8988T (cell line): ENCODE measurements at regions not wholly inside any gene's neighbourhood (a gene's known extent, or its start where the extent isn't known, plus 50 kb on each side); places are given as distances from the start of the nearest gene placed in this dataset.
"Not testable (repeated sequence)": the region's sequence is repeated elsewhere in the genome, so short reads cannot be mapped to it uniquely, and the experiment has no call there.

Experiments used
- DNase-seq: peaks from one replicate; pipeline ENCODE4 v3.0.0; 2011

DNA sequence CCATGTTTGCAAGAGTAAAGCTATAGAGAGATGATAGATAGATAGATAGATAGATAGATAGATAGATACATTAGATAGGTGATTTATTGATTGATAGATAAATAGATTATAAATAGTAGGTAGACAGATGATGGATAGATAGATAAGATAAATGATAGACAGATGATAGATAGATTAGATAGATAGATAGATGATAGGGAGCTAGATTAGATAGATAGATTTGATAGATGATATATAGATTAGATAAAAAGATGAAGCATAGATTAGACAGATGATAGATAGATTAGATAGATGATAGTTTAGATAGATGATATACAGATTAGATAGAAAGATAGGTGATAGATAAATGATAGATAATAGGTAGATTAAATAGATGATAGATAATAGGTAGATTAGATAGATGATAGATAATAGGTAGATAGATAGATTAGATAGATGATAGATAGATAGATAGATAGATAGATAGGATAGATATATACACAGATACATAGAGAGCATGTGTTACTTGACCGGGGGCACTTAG, 243.3 kb upstream of the FOXK1 start:
- no peak for DNase-seq

DNA sequence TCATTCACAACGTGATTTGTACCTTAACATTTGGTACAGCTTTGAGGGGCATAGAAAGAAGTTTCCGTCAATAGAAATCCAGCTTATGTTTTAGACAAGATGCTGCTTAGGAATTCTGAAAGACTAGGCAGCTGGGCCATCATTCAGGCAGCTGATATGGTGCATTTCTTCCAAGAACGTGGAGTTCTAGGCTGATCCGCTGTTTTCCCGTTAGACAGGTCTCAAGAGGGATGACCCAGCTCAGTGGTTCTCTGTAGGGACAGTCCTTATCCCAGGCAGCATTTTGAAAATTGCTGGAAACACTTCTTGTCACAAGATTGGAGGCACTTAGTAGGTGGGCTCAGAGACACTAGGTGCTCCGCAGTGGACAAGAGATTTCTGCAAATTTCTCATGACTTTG, 242.7 kb upstream of the FOXK1 start:
- no peak for DNase-seq

DNA sequence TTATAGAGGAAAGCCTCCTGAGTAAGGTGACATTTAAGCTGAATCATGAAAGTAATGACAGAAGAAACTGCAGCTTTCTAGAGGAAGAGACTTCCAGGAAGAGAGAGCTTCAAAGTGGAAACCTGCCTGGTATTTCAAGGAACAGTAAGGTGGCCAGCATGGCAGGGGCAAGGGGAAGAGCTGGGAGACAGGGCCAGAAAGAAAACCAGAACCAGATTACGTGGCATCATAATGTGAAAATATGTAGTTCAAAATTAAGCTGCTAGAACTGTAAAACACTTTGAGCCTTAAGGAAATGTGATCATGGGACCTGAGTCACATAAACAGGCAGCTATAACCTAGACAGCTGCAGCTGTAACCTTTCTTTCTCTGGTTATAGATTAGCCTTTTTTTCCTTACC, 238.0 kb upstream of the FOXK1 start:
- DNase-seq = no peak

DNA sequence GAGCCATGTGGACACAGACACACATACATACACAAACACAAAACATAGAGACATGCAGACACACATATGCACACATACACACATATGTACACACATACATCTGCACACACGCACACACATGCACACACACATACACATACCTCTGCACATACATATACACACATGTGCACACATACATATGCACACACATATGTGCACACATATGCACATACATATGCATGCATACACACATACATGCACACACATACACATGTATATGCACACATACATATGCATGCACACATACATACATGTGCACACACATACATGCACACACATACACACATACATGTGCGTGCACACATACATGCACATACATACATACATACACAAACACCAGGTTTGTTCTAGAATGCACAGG, 236.3 kb upstream of the FOXK1 start:
- DNase-seq = no peak

DNA sequence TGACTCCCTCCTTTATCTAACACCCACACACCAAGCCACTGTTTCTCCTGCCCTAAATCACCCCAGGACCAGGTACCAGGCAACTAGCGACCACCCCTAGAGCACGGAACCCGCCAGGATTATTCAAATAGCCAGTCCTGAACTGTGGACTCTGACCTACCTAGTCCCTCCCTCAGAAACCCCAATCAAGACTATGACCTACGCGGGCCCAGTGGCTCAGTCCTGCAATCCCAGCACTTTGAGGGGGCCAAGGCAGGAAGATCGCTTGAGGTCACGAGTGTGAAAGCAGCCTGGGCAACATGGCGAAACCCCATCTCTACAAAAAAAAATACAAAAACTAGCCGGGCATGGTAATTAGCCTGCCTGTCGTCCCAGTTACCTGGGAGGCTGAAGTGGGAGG, 232.8 kb upstream of the FOXK1 start:
- DNase-seq = no peak

DNA sequence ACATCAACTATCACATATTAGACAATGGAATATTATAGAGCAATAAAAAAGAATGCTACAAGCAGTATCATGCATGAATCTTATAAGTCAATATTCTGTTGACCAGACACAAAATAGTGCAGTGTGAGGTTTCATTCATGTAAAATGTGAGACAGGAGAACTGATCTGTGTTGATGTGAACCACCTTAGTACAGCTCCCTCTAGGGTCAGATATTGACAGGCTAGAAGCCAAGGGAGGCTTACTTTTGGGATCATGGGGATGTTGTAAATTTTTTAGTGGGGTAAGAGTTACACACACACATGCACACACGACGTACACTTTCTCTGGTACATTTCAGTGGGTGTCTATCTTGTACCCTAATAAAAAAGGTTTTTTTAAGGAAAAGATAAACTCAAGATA, 231.6 kb upstream of the FOXK1 start:
- no peak for DNase-seq

DNA sequence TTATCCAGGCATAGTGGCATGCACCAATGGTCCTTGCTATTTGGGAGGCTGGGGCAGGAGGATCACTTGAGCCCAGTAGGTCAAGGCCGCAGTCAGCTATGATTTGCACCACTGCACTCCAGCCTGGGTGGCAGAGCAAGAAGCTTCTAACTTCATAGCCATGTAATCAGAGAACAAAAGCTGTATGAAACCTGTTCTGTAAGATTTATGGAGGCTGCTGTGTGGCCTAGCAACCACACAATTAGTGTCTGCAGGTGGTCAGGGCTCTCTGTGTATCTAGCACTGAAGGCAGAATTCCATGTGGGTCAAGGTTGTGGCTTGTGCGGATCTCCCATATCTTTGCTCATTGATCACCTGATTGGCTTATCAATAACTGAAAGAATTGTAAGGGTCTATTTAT, 221.5 kb upstream of the FOXK1 start:
- DNase-seq = no peak

DNA sequence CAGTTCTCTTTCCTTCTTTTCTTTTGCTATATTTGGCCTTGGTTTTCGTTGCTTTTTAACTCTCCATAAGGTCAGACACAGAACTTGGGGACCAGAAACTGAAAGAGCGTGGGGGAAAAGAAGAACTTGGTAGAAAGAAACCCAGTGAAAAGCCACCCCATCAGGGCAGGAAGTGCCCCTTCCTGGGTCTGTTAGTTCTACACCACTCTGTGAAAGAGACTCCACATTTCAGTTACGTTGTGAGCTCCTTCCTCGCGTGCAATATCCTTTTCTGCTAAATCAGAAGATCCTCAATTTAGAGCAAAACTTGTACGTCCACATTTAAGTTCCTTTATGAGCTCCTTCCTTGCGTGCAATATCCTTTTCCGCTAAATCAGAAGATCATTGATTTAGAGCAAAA, 220.6 kb upstream of the FOXK1 start:
- DNase-seq = no peak

DNA sequence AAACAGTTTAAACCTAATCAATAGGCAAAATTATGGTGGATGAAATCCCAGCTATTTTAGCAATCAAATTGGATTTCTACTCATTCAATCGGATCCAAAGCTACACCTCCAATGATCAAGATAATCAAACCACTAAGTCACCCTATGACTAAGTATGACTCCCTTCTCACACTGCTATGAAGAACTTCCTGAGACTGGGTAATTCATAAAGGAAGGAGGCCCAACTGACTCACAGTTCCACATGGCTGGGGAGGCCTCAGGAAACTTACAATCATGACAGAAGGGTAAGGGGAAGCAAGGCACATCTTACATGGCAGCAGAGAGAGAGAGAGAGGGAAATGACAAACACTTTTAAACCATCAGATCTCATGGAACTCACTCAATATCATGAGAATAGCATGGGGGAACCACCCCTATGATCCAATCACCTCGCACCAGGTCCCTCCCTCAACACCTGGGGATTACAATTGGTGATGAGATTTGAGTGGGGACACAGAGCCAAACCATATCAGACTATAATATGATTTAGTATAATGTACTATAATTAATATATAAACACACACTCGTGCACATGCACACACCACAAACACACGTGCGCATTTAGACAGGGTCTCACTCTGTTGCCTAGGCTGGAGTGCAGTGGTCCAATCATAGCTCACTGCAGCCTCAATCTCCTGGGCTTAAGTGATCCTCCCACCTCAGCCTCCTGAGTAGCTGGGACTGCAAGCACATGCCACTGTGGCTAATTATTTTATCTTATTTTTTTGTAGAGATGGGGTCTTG, 213.6 kb upstream of the FOXK1 start:
- no peak for DNase-seq

DNA sequence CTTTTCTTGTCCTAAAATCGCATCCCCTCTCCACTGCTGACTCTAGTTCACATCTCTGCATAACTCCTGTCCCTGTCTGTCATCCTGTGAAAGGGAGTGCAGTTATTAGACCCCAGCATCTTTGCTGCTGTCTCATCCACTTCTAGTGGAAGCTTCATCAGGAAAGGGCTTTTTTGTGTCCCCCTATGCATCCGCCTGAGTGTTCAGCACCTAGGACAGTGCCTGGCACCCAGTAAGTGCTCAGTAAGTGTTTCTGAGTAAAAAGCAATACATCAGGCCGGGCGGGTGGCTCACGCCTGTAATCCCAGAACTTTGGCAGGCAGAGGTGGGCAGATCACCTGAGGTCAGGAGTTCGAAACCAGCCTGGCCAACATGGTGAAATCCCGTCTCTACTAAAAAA, 211.8 kb upstream of the FOXK1 start:
- DNase-seq = no peak

DNA sequence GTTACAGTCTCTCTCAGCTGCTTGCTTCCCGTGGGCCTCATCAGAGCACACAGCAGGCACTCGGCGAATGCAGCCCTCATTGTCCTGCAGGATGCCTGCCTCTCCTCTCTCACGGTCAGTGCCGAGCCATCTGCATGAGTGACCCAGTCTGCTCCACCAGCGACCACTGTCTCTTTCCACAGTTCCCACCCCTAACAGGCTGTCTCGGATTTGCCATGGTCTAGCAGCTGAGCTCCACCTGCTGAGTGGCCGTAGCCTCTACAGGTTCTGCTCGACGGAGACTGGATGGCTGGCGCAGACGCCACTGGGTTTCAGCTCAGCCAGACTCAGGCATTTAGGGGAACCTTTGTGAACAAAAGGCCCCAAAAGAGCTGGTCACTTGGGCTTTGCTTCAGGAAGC, 209.4 kb upstream of the FOXK1 start:
- DNase-seq = no peak

DNA sequence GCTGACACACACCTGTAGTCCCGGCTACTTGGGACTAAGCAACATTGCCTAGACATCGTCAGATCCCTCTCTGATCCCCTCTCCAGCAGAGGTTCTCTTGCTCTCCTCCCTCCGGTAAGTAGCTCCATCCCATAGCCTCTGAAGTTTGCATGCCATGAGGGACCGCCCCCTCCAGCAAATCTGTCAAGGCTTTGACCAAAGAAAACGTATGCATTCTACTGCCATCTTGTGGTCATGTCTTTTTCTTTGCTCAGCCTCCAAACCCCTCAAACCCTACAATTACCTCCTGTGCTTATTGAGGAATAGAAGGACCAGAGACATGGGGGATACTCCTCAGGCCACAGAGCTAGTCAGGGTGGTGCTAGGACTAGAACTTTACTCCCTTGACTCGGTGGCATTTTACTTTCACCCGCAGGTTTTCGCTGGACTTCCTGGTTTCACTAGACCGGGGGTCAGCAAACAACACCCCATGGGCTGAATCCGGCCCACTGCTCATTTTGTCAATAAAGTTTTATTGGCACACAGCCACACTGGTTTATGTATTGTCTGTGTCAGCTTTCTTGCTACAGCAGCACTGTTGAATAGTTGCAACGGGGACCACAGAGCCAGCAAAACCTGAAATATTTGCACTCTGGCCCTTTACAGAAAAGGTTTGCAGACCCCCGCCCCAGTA, 202.6 kb upstream of the FOXK1 start:
- DNase-seq = peak; percentile 57

DNA sequence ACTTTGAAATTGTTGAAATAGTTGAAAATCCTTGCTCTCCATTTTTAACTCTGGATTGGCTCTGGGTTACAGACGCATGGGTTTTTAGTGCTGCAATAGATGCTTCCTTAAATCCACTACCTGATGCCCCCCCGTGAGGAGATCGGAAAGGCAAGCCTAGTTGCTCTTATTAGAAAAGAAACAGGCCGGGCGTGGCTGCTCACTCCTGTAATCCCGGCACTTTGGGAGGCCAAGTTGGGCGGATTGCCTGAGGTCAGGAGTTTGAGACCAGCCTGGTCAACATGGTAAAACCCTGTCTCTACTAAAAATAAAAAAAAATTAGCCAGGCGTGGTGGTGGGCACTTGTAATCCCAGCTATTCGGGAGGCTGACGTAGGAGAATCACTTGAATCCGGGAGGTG, 202.0 kb upstream of the FOXK1 start:
- not testable (repeated sequence) for DNase-seq

DNA sequence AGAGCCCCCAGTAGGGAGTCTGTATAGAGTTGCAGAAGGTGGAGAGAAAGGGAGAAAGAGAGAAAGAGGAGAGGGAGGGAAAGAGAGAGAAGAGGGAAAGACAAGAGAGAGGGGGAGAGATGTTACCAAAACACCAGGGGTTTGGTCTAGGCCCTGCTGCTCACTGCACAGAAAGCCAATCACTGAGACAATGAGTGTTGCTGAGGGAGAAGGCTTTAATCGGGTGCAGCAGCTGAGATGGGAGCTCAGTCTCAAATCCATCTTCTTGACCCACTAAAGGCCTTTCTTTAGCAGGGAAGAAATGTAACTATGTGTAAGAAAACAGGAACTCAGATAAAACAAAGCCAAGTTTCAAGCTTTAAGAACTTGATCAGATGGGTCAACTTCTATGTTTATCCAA, 198.2 kb upstream of the FOXK1 start:
- DNase-seq = no peak

DNA sequence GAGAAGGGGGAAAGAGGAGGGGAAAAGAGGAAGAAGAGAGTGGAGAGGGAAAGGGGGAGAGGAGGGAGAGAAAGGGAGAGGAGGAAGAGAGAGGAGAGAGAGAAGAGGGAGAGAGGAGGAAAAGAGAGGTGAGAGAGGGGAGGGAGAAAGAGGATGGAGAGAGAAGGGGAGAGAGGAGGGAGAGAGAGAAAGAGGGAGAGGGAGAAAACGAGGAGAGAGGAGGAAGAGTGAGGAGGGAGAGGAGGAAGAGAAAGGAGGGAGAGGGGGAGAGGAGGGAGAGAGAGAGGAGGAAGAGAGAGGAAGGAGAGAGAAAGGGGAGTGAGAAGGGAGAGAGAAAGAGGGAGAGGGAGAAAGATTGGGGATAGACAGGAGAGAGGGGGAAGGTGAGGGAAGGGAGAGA, 197.6 kb upstream of the FOXK1 start:
- no peak for DNase-seq

DNA sequence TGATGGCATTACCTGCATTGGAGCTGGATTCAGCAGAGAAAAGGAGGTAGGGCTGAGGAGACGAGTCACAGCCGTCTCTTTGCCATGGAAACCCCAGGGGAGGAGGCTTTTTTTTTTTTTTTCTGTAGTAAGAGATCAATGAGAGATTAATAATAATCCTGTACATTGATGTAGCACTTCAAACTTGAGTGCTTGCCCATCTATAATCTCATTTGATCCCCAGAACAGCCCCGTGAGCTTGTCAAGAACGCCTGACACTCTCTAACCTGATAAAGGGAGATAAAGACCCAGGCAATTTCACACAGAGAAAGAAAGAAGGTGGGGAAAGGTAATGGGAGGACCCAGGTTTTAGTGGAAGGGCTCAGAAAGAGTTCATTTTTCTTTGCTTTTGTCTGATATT, 195.2 kb upstream of the FOXK1 start:
- DNase-seq = no peak

DNA sequence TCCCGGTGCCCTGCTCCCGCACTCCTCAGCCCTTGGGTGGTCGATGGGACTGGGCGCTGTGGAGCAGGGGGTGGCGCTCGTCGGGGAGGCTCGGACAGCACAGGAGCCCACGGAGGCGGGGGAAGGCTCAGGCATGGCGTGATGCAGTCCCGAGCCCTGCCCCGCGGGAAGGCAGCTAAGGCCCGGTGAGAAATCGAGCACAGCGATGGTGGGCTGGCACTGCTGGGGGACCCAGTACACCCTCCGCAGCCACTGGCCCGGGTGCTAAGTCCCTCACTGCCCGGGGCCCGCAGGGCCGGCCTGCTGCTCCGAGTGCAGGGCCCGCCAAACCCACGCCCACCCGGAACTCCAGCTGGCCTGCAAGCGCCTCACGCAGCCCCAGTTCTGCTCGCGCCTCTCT, 185.2 kb upstream of the FOXK1 start:
- not testable (repeated sequence) for DNase-seq

DNA sequence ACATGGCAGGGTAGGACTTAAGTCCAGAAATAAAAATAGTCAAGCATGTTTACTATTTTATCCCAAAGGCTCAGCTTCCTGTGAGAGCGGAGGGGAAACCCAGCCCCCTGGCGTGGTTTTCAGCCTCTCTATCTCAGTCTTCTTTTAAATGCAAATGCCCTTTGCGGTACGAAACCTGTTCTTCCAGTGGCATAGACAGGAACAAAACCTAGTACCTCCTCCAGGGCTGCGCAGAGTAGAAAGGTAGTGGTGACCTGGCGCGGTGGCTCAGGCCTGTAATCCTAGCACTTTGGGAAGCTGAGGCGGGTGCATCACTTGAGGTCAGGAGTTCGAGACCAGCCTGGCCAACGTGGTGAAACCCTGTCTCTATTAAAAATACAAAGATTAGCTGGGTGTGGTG, 181.3 kb upstream of the FOXK1 start:
- DNase-seq = no peak

DNA sequence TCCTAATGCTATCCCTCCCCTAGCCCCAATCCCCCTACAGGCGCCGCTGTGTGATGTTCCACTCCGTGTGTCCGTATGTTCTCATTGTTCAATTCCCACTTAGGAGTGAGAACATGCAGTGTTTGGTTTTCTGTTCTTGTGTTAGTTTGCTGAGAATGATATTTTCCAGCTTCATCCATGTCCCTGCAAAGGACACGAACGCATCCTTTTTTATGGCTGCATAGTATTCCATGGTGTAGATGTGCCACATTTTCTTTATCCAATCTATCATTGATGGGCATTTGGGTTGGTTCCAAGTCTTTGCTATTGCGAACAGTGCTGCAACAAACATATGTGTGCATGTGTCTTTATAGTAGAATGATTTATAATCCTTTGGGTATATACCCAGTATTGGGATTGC, 174.2 kb upstream of the FOXK1 start:
- DNase-seq = not testable (repeated sequence)

DNA sequence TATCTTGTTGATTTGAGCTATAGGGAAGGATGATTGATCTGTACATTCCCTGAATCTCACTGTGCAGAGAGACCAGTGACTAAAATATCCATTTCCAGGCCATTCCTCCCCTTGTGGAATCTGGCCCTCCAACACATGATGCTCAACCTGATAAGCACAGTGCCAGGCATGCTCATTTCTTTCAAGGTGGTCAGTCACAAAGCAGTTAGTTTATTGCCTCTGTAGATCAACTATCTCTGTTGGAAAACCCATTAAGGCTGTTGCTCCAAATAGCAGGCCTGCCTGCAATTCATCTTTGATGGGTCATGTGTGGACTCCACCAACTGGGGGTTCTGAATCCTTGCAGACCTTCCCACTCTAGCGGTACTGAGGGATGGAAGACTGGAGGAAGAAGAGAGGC, 168.6 kb upstream of the FOXK1 start:
- no peak for DNase-seq

DNA sequence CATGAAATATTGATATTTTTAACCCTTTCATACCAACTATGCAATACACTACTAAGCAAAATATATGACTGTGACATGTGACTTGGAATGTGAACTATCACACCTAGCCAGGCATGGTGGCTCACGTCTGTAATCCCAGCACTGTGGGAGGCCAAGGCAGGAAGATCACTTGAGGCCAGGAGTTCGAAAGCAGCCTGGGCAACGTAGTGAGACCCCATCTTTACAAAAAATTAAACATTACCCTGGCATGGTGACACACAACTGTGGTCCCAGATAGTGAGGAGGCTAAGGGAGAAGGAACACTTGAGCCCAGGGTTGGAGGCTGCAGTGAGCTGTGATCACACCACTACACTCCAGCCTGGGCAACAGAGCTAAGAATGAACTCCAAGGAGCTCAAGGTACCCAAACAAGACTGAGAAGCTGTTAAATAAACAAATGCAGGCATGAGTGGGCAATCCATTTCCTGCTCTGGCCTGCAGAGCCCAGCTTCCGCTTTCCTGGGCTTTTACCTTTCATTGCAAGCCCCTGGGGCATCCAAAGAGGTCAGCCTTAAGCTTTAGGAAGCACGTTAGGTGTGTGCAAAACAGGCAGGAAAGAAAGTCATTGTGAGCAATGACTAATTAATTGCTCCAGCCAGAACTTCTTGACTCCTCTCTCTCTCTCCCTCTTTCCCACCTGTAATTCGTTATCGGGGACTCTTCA, 162.1 kb upstream of the FOXK1 start:
- no peak for DNase-seq

DNA sequence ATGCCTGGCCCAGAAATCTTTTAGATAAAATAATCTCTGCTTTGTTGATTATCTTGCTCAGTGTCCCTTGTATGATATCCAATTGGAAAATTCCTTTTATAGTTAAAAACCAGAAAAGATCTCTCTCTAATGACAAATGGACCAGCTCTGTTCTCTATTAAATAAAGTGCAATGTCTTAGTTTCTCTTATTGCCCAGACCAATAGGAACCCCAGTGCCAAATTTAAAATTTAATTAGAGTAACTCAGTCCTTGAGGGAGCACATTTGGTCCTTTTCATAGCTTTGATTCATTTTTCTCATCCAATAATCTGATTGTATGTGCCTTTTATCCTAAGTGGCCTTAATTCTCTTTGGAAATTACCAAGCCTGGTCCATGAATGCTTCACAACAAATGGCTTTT, 158.9 kb upstream of the FOXK1 start:
- DNase-seq = no peak

DNA sequence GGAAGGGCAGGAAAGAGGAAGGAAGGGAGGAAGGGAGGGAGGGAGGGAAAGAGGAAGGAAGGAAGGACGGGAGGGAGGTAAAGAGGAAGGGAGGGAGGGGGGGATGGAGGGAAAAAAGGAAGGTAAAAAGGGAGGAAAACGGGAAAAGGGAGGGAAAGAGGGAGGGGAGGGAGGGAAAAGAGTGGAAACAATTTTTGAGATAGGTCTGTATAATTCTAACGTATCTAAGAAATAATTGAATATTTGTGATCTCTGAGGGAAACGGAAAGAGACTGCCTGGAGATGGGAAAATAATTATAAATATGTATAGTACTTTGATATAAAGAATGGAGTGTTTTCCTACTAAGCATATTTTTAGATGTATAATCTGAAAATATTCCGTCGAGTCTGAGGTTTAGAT, 158.2 kb upstream of the FOXK1 start:
- no peak for DNase-seq

DNA sequence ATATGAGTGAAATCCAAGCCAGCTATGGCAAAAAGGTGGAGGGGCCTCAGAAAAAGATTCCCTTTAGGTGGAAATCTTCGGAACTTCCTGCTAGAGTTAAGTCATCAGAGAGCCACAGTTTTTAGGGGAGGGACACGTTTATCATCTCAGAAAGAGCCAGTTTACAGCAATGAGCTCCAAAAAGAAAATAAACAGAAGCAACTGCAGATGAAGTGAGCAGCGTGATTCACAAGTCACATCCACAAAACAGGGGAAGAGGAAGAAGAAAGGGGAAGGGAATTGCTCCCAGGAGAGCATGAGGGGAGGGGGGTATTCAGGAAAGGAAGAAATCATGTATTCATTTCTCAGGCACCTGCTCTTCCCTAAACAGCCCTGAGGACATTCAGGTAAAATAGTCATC, 156.2 kb upstream of the FOXK1 start:
- no peak for DNase-seq
